Upper lobe of left lung (tissue), 4 donors: ENCODE measurements at regions not wholly inside any gene's neighbourhood (a gene's known extent, or its start where the extent isn't known, plus 50 kb on each side); places are given as distances from the start of the nearest gene placed in this dataset.

Experiments
- EP300 ChIP-seq, 4 donors: sonication (generic); formaldehyde crosslinking; IDR thresholded peaks; one replicate each; pipeline ENCODE4 v1.5.1; 2017; ENCODE audit warnings: antibody characterized with exemption in 4 of 4, control low read depth in 2 of 4
- POLR2A ChIP-seq, 4 donors: fragments of 450-650 bp; IDR thresholded peaks; one replicate each; pipeline ENCODE4 v1.5.1; 2016 to 2017; ENCODE audit warnings: antibody characterized with exemption in 4 of 4, mild to moderate bottlenecking in 2 of 4
- POLR2AphosphoS5 ChIP-seq, 2 donors: sonication (generic); formaldehyde crosslinking; IDR thresholded peaks; one replicate each; pipeline ENCODE4 v1.5.1; 2017; ENCODE audit warnings: antibody characterized with exemption in 2 of 2
- TF ChIP-seq, protein P1 (sequence below), 6 experiments: fragments of 450-650 bp in 4 of 6; fragments of 200-600 bp in 2 of 6; sonication (generic) in 2 of 6; IDR thresholded peaks; one replicate each; pipeline ENCODE4 v1.5.1; 2016 to 2019; ENCODE audit warnings: antibody characterized with exemption in 6 of 6

DNA sequence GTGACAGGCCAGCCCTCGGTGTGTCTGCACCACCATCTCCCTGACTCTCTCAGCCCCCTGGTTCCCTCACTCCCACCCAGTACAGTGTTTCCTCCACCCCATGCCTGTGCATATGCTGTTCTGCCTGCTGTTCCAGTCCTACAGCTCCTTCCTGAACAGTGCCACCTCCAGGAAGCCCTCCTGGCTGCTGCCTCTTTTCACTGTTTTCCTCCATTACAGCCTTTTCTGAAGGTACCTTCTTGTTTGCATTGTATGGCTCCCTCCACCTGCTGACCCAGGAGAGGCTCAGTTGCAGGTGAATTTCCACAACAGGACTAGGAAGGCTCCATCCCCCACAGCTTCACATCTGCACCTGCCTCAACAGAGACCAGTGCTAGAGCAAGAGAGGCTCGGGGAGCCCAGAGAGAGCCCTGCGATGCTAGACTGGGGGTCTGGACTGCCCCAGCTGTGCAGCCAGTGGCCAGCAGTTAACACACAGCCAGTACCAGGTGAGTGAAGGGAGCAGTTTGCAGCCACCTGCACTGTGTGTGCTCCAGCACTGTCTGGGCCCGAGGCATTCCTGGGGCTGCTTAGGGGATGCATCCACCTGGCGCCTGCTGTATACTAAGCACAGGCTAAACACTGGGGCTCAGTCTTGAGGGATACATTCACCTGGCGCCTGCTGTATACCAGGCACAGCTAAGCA is 92.0 kb downstream of the ADRA2C start:
- TF ChIP-seq, protein P1, sequence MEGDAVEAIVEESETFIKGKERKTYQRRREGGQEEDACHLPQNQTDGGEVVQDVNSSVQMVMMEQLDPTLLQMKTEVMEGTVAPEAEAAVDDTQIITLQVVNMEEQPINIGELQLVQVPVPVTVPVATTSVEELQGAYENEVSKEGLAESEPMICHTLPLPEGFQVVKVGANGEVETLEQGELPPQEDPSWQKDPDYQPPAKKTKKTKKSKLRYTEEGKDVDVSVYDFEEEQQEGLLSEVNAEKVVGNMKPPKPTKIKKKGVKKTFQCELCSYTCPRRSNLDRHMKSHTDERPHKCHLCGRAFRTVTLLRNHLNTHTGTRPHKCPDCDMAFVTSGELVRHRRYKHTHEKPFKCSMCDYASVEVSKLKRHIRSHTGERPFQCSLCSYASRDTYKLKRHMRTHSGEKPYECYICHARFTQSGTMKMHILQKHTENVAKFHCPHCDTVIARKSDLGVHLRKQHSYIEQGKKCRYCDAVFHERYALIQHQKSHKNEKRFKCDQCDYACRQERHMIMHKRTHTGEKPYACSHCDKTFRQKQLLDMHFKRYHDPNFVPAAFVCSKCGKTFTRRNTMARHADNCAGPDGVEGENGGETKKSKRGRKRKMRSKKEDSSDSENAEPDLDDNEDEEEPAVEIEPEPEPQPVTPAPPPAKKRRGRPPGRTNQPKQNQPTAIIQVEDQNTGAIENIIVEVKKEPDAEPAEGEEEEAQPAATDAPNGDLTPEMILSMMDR (IDR thresholded peaks at IDR 0.05), result no peak
- TF ChIP-seq EP300 (IDR thresholded peaks at IDR 0.05), result no peak
- no peak for TF ChIP-seq POLR2A (IDR thresholded peaks at IDR 0.05)
- no peak for TF ChIP-seq POLR2AphosphoS5 (IDR thresholded peaks at IDR 0.05)
